Caki2 (cell line): ENCODE measurements at regions not wholly inside any gene's neighbourhood (a gene's known extent, or its start where the extent isn't known, plus 50 kb on each side); places are given as distances from the start of the nearest gene placed in this dataset.

ENCODE experiments used
- DNase-seq: peaks from one replicate; pipeline ENCODE4 v3.0.0-alpha.2; 2015; ENCODE audit warnings: low read depth
- in situ Hi-C: cut with HindIII; loops from 2 replicates; pipeline ENCODE4 v1.10.0; 2016; ENCODE audit warnings: low sequenced_read_pairs, low pct_unique_long_range_greater_than_20kb, mixed read lengths

DNA sequence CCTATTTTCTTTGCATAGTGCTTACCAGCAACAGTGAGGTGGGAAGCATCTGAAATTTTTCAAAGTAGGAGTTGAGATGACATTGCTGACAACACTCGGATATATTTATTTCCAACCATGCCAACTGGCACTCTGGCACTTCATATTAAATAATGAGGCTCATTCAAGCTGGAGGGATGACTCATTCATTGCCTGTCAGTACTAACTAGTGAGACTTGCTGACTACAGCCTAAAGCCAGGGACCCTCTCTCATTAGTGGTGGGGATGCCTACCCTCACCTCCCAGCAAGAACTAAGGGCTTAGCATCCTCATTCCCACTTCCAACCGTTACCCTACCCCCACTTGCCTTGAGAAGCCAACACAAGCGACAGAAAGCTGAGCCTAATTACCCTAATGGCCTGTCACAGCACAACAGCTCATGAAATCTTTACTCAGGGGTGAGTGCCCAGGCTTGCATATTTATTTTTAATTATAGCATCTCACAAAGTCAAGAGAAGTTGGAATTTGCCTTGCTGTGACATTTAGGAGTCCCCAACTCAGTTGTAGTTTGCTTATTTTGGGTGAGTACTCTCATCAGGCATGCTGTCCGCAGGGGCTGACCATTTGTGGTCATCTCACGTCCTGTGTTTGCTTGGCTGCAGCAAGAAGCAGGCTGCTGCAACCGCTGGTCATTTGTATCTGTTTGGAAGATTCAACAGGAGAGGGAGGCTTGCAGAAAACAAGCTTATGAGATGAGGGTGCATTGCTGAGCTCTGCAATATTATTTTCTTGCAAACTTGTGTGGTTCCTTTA is 181.6 kb upstream of the POU2AF2 start:
- DNase-seq: no peak
- in situ Hi-C loops: no loop called here

DNA sequence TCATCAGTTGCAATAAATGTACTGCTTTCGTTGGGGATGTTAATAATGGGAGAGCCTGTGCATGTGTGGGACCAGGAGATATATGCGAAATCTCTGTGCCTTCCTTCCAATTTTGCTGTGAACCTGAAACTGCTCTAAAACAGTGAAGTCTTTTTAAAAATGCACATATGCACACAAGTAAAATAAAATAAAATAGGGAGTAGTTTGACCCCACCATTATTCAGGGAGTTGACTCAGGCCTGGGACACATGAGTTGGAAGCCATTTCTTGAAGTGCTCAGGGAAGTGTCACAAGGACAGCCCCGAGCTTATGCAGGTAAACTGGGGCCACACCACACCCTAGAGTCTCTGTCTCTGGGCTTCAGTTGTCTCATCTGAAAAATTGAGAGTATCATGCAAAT is 183.1 kb upstream of the POU2AF2 start:
- in situ Hi-C loops: no loop called here

DNA sequence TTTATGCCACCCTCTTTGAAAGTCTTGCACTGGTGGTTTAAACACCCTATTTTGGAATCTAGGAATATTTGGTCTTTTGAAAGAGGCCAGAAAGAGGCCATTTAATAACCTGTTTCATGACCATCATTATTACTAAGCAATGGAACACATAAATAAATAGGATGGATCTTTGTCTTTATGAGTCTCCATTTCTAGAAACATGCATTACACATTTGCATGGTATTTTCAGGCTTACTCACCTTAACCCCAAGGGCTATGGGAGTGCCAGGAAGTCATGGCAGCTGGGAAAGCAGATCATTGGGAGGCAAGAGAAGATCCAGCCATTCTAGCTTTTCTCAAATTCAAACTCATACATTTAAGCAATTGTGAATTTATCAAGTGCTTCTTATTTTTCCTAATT is 185.8 kb upstream of the POU2AF2 start:
- in situ Hi-C loops: no loop called here
- DNase-seq: no peak

More for the DNA sequence above, 183.1 kb upstream of the POU2AF2 start:
- no peak for DNase-seq

DNA sequence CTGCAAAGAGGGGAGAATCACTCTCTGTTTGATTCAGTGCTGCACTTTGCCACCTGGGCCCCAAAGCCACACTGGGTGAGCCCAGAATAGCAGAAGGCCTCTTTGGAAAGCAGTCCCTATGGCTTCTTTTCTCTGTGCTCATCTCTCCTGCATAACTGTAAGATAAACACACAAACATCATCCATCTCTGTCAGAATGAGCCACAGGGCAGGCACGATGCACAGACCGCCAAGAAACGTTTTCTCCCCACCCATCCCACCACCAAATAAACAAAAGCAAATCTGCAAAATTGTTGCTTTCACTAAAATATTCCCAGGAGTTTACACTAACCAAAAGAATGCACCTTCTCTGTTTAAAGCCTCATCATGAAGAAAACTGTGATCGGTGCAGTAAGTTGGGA is 196.4 kb upstream of the POU2AF2 start:
- in situ Hi-C loops: no loop called here
- no peak for DNase-seq

DNA sequence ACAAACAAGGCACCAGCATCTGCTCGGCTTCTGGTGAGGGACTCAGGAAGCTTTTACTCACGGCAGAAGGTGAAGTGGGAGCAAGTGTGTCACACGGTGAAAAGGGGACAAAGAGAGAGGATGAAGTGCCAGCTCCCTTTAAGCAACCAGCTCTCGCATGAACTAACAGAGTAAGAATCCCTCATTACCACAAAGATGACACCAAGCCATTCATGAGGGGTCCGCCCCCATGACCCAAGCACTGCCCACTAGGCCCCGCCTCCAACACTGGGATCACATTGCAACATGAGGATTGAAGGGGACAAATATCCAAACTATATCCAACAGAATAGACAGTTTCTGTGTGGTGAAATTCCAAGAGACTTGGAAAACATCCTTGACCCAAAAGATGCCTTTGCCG is 198.2 kb upstream of the POU2AF2 start:
- in situ Hi-C loops: no loop called here

DNA sequence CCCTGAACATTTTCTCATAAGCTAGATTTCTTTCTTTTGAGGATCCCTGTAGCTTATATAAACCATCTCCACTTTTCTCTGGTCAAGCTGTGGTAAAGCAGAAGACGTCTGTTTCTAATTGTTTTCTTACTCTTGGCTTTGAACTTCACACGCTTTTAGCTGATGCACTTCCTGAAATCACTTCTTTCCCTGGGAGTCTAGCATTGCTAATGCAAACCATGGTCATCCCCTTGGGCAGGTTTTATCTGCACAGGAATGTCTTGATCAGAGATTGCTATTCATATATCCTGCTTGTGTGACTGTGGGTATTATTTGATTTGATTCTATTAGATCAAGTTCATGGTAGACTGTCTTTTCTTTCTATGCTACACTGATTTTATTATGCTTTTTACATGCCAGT is 199.2 kb upstream of the POU2AF2 start:
- in situ Hi-C loops: no loop called here
- DNase-seq: peak; percentile 57

More for the DNA sequence above, 198.2 kb upstream of the POU2AF2 start:
- DNase-seq: no peak

DNA sequence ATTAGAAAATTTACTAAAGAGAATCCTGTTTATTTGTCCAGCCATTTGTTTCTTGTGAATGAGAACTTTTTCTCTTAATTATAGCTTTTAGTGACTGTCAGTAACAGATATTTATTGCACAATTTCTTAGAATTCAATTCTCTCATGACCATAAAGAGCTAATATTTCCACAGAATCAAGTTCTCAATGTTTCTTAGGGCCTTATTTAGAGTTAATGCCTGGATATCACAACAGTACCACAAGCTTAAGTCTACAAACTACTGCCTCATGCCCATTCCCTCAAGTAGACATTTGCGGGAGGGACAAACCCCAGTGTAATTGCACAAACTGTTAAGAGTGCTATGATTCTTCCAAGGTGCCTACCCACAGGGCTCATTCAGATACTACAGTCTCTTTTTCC is 199.7 kb upstream of the POU2AF2 start:
- no peak for DNase-seq
- in situ Hi-C loops: no loop called here

DNA sequence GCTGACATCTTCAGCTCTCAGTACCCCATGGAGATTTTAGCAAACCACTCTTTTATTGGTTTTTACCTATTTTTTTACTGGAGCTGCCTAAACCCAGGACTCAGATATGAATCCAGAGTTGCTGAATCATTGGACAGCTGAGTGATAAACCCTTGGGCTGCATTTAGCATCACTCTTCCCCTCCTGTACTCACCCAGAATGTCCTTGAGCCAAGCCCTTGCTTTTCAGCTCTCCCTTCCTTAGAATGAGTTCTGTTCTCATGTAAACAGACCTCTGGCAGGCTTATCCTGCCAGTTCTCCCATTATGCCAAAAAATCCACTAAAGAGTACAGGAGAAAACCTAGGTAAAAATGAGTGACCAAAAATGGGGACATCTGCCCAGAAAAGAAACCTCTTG is 200.1 kb upstream of the POU2AF2 start:
- in situ Hi-C loops: no loop called here
- no peak for DNase-seq

DNA sequence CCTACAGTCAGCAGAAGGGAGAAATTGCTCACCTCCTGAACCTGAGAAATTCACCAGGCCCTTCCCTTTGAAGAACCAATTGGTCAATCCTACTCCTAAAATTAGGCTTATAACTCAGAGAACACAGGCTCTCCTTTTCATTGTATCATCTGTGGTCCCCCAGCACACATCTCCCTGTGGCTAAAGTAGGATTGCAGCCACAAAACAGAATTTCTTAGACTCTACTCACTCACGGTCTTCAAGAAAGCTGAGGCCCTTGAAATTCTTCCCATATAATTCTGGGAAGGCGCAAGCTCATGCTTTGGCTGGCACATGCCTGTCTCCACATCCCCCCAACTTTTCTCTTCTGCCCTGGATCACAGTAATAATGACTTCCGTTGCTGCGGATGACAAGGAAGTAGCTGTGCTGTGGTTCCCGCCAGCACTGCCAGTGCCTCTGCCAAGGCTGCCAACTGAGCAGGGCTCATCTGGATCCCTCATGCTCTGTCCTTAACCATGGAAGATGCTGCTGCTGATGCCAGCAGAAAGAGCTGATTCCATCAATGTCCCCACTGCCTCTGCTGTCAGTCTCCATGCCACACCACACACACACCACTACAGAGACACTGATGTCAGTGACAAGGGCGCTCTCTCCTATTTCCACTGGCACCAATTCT is 200.6 kb upstream of the POU2AF2 start:
- DNase-seq: no peak
- in situ Hi-C loops: no loop called here

DNA sequence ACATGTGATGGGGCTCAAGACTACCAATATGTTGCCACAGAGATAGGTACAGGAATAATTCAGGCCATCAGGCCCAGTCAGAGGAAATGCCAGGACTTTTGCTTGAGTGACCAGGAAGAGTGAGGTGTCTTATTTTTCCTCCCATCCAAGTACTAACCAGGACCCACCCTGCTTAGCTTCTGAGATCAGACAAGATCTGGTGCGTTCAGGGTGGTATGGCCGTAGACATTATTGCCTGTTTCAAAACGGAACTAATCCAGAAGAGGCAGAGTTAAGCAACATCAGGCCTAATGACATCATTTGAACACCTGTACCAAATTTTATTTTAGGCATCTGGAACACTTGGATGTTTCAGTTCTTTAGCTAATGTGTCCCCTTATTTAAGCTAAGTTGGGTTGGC is 205.5 kb upstream of the POU2AF2 start:
- in situ Hi-C loops: no loop called here
- no peak for DNase-seq

DNA sequence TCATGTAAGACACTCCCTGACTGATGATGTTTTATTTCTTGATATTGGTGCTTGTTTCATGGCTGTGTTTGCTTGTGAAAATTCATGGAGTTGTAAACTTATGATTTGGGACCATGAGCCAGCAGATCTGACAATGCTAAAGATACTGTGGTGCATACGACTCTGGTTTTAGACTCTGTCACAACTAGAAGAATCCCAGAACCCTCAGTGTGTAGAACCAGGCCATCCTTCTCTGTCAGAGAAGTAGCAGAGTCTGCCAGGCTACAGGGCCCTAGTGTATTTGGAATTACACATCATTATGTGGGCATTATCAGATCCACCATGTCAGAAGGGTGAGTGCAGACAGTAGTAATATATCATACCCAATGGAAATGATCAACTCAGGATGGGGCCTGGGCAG is 209.8 kb upstream of the POU2AF2 start:
- DNase-seq: no peak
- in situ Hi-C loops: no loop called here

DNA sequence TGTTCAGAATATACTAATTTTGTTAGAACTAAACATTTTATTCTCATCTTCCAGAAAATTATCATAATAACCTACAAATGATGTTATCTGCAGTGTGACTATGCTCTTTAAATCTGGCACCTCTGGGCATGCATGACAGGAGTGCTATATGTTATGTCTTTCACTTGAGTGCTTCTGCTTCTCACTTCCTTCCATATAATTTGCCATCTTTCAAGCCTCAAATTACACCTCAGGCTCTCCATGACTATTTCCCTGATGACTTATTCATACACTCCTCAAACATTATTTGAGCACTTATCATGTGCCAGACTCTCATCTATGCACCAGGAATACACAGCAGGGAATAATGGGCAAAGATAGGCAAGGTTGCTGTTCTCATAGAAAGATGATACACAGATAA is 219.3 kb upstream of the POU2AF2 start:
- no peak for DNase-seq
- in situ Hi-C loops: no loop called here

DNA sequence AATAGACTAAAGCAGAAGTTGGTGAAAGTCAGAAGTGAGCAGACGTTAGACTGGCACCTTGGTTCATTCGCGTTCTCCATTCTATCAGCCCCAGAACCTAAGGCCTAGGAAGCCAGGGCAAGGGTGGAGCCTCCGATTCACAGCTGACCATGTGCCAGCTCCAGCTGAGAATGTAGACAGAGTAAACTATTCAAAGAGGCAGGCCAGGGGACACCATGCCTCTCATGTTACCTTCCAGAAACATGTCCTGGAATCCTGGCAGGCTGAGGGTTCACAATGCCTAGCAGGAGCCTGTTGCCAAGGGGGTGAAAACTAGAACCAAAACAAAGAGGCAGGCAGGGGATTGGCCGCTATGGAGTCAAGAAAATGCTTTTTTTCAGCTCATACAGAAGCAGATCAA is 224.4 kb upstream of the POU2AF2 start:
- in situ Hi-C loops: no loop called here
- no peak for DNase-seq

DNA sequence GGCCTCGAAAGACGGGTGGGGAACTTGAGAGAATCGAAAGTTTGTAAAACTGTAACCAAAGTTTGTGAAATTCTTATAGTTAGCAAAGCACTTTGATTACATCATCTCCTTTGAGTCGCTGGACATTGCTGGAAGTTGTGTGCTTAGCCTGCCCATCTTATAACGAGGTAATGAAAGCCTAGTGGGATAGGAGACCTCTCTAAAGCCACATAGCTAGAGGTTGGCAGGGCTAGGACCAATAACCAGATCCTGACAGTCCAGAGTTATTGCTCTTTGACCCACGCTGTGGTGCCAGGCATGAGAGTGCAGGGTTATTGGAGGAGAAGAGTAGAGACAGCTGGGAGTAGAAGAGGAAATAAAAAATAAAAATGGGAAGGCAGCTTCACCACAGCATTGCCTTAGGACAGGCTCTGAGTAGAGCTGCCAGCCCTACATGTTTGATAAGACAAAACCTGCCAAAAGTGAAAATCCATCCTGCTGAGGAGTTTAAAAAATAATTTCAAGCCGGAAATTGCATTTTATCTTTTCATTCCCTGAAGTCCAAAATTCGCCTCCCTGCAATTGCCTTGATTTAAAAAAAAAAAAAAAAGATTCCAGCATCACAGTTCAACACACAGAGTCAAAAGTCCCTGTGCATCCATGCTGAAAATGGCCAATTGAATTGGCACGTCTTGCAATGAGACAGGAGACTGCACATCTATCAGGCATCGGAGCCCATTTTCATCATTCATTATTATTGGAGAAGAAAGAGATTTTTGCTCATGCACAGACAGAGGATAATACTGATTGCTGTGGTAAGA is 225.5 kb upstream of the POU2AF2 start:
- no peak for DNase-seq
- in situ Hi-C loops: no loop called here

DNA sequence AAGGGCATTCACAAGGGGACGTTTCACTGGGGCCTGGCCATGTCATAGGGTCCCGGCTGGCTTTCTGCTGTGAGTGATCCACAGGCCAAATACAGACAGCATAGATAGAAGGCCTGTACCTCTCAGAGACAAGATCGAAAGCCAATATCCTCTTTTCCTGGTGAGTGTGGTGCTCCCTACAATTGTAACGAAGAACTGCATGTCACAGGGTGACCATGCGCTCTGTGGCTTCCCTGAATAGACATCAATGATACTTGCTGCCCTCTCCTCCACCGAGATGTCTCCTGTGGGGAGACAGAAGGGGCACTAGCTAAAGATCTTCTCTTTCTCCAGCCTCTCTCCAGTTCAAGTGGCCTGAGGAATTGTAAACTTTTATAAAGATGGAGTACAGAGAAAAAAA is 226.1 kb upstream of the POU2AF2 start:
- in situ Hi-C loops: no loop called here
- no peak for DNase-seq

DNA sequence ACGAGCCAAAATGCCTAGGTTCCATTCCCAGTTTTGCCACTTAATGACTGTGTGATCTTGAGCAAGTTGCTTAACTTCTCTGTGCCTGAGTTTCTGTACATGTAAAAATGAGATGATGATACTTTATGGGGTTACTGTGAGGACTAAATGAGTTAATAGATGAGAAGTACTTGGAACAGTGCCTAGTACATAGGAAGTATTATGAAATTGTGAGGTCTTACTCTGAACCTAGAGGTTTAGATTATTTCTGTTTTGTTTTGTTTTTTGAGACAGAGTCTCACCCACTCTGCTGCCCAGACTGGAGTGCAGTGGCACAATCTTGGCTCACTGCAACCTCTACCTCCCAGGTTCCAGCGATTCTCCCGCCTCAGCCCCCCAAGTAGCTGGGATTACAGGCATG is 227.0 kb upstream of the POU2AF2 start:
- no peak for DNase-seq

DNA sequence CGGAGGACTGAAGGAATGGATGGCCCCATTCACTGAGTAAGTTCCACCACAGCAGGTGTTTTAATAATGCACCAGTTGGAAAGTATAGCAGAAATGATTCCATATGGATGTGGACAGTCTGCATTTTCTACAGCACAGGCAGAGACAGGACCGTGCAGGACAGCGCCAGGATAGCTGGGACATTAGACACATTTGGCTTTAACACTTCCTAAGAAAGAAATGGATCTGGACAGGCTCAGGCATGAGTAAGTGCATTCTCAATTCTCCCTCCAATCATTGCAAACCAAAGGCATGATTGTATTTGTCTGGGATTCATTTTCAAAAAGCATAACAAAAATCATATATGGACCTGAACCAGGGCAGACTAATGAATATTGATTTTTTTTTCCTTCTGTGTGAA is 233.0 kb upstream of the POU2AF2 start:
- in situ Hi-C loops: no loop called here
- DNase-seq: no peak

More for the DNA sequence above, 227.0 kb upstream of the POU2AF2 start:
- in situ Hi-C loops: no loop called here

DNA sequence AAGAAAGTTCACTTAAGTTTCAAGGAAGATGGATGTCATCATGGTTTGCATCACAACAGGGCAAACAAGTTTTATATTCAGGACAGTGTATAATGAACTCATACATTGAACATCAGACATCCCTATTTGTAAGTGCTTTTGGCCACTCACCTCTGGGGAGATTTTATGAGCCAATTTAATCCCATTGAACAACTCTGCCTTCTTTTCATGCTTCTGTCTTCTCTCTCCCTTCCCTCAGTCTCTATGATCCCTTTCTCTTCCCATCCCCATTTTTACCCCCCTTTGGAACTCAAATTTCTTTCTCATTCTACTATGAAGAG is 234.3 kb upstream of the POU2AF2 start:
- in situ Hi-C loops: no loop called here
- no peak for DNase-seq
